GM23338 (cell line): ENCODE measurements at regions not wholly inside any gene's neighbourhood (a gene's known extent, or its start where the extent isn't known, plus 50 kb on each side); places are given as distances from the start of the nearest gene placed in this dataset.

ENCODE experiments used
- ATAC-seq: fragments of 200-7000 bp; cut with Tn5 transposase; 3 replicates; pipeline ENCODE4 v1.9.1; 2020
- DNase-seq: peaks from one replicate; pipeline ENCODE4 v3.0.0-alpha.2; 2015; ENCODE audit warnings: low spot score
- H2AFZ ChIP-seq: fragments of 200-600 bp; sonication (generic); 2 replicates; pipeline ENCODE4 v1.8.0; 2016; ENCODE audit warnings: antibody characterized with exemption, mild to moderate bottlenecking, moderate library complexity
- H3F3A ChIP-seq: fragments of 200-600 bp; sonication (generic); replicated peaks from 2 replicates; pipeline ENCODE4 v1.8.0; 2017; ENCODE audit warnings: antibody characterized with exemption, mixed run types, low read depth
- H3K27ac ChIP-seq: fragments of 200-600 bp; sonication (generic); 2 replicates; pipeline ENCODE4 v1.6.1; 2016; ENCODE audit warnings: low read depth
- H3K27me3 ChIP-seq: fragments of 200-600 bp; sonication (generic); 2 replicates; pipeline ENCODE4 v1.8.0; 2016; ENCODE audit warnings: mild to moderate bottlenecking, mixed run types, moderate library complexity; ENCODE audit not compliant: insufficient read depth
- H3K36me3 ChIP-seq: fragments of 200-600 bp; sonication (generic); 2 replicates; pipeline ENCODE4 v1.8.0; 2016; ENCODE audit warnings: mild to moderate bottlenecking; ENCODE audit not compliant: insufficient read depth
- H3K4me1 ChIP-seq: fragments of 200-600 bp; sonication (generic); 2 replicates; pipeline ENCODE4 v1.8.0; 2016; ENCODE audit warnings: mild to moderate bottlenecking, moderate library complexity; ENCODE audit not compliant: insufficient read depth
- H3K4me2 ChIP-seq: fragments of 200-600 bp; sonication (generic); 2 replicates; pipeline ENCODE4 v1.7.1; 2017; ENCODE audit warnings: mixed run types
- H3K4me3 ChIP-seq: fragments of 200-600 bp; sonication (generic); 2 replicates; pipeline ENCODE4 v1.6.1; 2016; ENCODE audit warnings: mixed run types
- H3K79me2 ChIP-seq: fragments of 200-600 bp; sonication (generic); replicated peaks from 2 replicates; pipeline ENCODE4 v1.8.0; 2017; ENCODE audit warnings: mild to moderate bottlenecking; ENCODE audit not compliant: insufficient read depth
- H3K9me2 ChIP-seq: fragments of 200-600 bp; sonication (generic); 2 replicates; pipeline ENCODE4 v1.8.0; 2017; ENCODE audit not compliant: insufficient read depth
- H4K20me1 ChIP-seq: fragments of 200-600 bp; sonication (generic); replicated peaks from 2 replicates; pipeline ENCODE4 v1.8.0; 2017; ENCODE audit warnings: mild to moderate bottlenecking; ENCODE audit not compliant: insufficient read depth
- H3K27ac Mint-ChIP-seq: 2 replicates; pipeline ENCODE4 v1.8.0; 2020; ENCODE audit warnings: inconsistent platforms, mild to moderate bottlenecking, moderate library complexity, mixed read lengths
- H3K27me3 Mint-ChIP-seq: 3 replicates; pipeline ENCODE4 v1.8.0; 2022; ENCODE audit warnings: low read depth, mild to moderate bottlenecking, moderate library complexity, mixed read lengths, inconsistent platforms; ENCODE audit not compliant: insufficient read depth, poor library complexity
- H3K36me3 Mint-ChIP-seq: 3 replicates; pipeline ENCODE4 v1.8.0; 2021; ENCODE audit warnings: low read depth, mild to moderate bottlenecking, inconsistent platforms, moderate library complexity, mixed read lengths
- H3K4me1 Mint-ChIP-seq: 3 replicates; pipeline ENCODE4 v1.8.0; 2020; ENCODE audit warnings: mild to moderate bottlenecking, inconsistent platforms, mixed read lengths
- H3K4me3 Mint-ChIP-seq: 3 replicates; pipeline ENCODE4 v1.8.0; 2021; ENCODE audit warnings: moderate library complexity, mild to moderate bottlenecking, inconsistent platforms, mixed read lengths
- H3K9me3 Mint-ChIP-seq: 3 replicates; pipeline ENCODE4 v1.8.0; 2020; ENCODE audit warnings: moderate library complexity, mild to moderate bottlenecking, inconsistent platforms, mixed read lengths
- CREB1 ChIP-seq: fragments of 250-450 bp; sonication (Bioruptor Pico); IDR thresholded peaks from 2 replicates; pipeline ENCODE4 v1.5.0; 2020; ENCODE audit warnings: low read depth, mild to moderate bottlenecking, moderate library complexity
- EZH2 ChIP-seq: fragments of 200-600 bp; sonication (generic); IDR thresholded peaks from one replicate; pipeline ENCODE4 v1.8.0; 2017; ENCODE audit warnings: antibody characterized with exemption, mild to moderate bottlenecking, low read depth; ENCODE audit not compliant: unreplicated experiment
- EZH2phosphoT487 ChIP-seq: fragments of 200-600 bp; sonication (generic); IDR thresholded peaks from one replicate; pipeline ENCODE4 v1.8.1; 2018; ENCODE audit warnings: antibody characterized with exemption; ENCODE audit not compliant: unreplicated experiment
- JUNB ChIP-seq: IDR thresholded peaks from one replicate; pipeline ENCODE4 v1.6.1; 2016; ENCODE audit warnings: antibody characterized with exemption; ENCODE audit not compliant: unreplicated experiment
- NANOG ChIP-seq: IDR thresholded peaks from 2 replicates; pipeline ENCODE4 v1.6.1; 2016; ENCODE audit warnings: antibody characterized with exemption, borderline replicate concordance
- POLR2AphosphoS5 ChIP-seq: IDR thresholded peaks from 2 replicates; pipeline ENCODE4 v1.6.1; 2016; ENCODE audit warnings: antibody characterized with exemption, low read depth
- ZNF114 ChIP-seq: fragments of 250-450 bp; sonication (Bioruptor Pico); IDR thresholded peaks from 2 replicates; pipeline ENCODE4 v1.5.0; 2020; ENCODE audit warnings: mild to moderate bottlenecking, moderate library complexity
- ZNF331 ChIP-seq: fragments of 250-450 bp; sonication (Bioruptor Pico); IDR thresholded peaks from 2 replicates; pipeline ENCODE4 v1.5.0; 2020; ENCODE audit warnings: low read depth, mild to moderate bottlenecking, moderate library complexity
- TF ChIP-seq, protein P1 (sequence below): IDR thresholded peaks from 2 replicates; pipeline ENCODE4 v1.6.1; 2016; ENCODE audit warnings: antibody characterized with exemption
- TF ChIP-seq, protein P2 (sequence below): IDR thresholded peaks from one replicate; pipeline ENCODE4 v1.6.1; 2018; ENCODE audit warnings: antibody characterized with exemption; ENCODE audit not compliant: unreplicated experiment
- TF ChIP-seq, protein P3 (sequence below), 2 experiments: fragments of 200-600 bp in 1 of 2; sonication (generic) in 1 of 2; conservative IDR thresholded peaks; 2 replicates each; pipeline versions ENCODE4 v1.5.1 to v1.6.1; 2016 to 2017; ENCODE audit warnings: antibody characterized with exemption in 2 of 2, low read depth in 2 of 2, mild to moderate bottlenecking in 2 of 2, moderate library complexity in 1 of 2
- TF ChIP-seq, protein P4 (sequence below): fragments of 250-450 bp; sonication (Bioruptor Pico); IDR thresholded peaks from 2 replicates; pipeline ENCODE4 v1.5.0; 2020; ENCODE audit warnings: mild to moderate bottlenecking, moderate library complexity

DNA sequence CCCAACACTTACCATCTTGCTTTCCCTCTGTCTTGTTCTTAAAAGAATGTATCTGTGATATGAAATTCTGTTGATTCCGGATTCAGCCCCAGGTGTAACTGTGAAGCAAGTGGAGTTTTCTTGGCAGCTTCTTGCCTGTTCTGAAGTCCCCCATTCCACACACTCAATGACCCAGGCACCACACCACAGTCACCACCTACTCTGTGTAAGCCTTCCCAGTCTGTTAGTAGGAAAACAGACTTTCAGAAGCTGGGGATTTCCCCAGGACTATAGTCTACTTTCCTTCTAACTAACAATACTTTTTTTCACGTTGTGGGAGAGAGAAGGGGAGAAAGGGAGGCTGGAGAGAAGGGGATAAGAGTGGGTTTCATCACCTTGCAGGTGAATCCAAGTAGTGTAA is 299.1 kb upstream of the PROX1 start (continued):
- TF ChIP-seq, protein P1, sequence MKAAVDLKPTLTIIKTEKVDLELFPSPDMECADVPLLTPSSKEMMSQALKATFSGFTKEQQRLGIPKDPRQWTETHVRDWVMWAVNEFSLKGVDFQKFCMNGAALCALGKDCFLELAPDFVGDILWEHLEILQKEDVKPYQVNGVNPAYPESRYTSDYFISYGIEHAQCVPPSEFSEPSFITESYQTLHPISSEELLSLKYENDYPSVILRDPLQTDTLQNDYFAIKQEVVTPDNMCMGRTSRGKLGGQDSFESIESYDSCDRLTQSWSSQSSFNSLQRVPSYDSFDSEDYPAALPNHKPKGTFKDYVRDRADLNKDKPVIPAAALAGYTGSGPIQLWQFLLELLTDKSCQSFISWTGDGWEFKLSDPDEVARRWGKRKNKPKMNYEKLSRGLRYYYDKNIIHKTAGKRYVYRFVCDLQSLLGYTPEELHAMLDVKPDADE = no peak
- TF ChIP-seq JUNB = no peak
- no peak for TF ChIP-seq ZNF331 (CRISPR knock-in tag)
- TF ChIP-seq, protein P2, sequence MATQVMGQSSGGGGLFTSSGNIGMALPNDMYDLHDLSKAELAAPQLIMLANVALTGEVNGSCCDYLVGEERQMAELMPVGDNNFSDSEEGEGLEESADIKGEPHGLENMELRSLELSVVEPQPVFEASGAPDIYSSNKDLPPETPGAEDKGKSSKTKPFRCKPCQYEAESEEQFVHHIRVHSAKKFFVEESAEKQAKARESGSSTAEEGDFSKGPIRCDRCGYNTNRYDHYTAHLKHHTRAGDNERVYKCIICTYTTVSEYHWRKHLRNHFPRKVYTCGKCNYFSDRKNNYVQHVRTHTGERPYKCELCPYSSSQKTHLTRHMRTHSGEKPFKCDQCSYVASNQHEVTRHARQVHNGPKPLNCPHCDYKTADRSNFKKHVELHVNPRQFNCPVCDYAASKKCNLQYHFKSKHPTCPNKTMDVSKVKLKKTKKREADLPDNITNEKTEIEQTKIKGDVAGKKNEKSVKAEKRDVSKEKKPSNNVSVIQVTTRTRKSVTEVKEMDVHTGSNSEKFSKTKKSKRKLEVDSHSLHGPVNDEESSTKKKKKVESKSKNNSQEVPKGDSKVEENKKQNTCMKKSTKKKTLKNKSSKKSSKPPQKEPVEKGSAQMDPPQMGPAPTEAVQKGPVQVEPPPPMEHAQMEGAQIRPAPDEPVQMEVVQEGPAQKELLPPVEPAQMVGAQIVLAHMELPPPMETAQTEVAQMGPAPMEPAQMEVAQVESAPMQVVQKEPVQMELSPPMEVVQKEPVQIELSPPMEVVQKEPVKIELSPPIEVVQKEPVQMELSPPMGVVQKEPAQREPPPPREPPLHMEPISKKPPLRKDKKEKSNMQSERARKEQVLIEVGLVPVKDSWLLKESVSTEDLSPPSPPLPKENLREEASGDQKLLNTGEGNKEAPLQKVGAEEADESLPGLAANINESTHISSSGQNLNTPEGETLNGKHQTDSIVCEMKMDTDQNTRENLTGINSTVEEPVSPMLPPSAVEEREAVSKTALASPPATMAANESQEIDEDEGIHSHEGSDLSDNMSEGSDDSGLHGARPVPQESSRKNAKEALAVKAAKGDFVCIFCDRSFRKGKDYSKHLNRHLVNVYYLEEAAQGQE = no peak
- no peak for TF ChIP-seq NANOG
- no peak for TF ChIP-seq EZH2phosphoT487
- no peak for TF ChIP-seq ZNF114 (CRISPR knock-in tag)

DNA sequence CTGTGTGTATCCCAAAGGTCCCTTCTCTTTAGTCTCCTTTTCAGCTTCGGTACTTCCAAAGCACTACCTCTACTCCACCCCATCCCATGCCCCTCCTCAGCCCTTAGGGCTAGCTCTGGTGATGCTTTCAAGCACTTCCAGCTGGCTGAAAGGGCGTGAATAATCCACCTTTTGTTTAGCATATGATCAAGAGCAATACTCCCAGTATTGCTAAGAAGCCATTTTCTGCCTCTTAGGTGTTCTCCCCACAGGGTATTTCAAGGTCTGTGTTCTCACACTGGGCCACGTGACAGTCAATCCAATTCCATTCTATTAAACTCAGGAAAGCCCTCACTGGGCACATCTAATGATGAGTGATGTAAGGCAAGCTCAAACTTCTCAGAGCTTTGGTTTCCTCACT is 298.5 kb upstream of the PROX1 start:
- no peaks in the 10 kb centered on the region for H3F3A ChIP-seq
- H3K4me2 ChIP-seq = no peak overlapping the region
- no peak overlapping the region for H3K4me3 ChIP-seq
- peaks cover 15% of the 10 kb centered on the region; the same call in 1 of the 2 replicates for H3K9me2 ChIP-seq
- Mint-ChIP-seq H3K27ac (no peak overlapping the region), H3K36me3 (no peaks in the 10 kb centered on the region), H3K4me3 (no peak overlapping the region), H3K4me1 (peaks cover 12% of the 10 kb centered on the region), H3K27me3 (no peaks in the 10 kb centered on the region), H3K9me3 (no peaks in the 10 kb centered on the region)
- H3K4me1 ChIP-seq = no peaks in the 10 kb centered on the region
- no peaks in the 10 kb centered on the region for H3K27me3 ChIP-seq
- no peak for DNase-seq
- H3K79me2 ChIP-seq = no peaks in the 10 kb centered on the region
- no peaks in the 10 kb centered on the region for H4K20me1 ChIP-seq
- H2AFZ ChIP-seq = no peak overlapping the region
- H3K36me3 ChIP-seq = no peaks in the 10 kb centered on the region
- ATAC-seq = no peak
- H3K27ac ChIP-seq = no peak overlapping the region
- TF ChIP-seq ZNF114 (CRISPR knock-in tag) (no peak), EZH2 (no peak), JUNB (no peak), CREB1 (CRISPR knock-in tag) (no peak), POLR2AphosphoS5 (no peak), ZNF331 (CRISPR knock-in tag) (no peak)
- TF ChIP-seq, protein P1 = no peak
- TF ChIP-seq, protein P3, sequence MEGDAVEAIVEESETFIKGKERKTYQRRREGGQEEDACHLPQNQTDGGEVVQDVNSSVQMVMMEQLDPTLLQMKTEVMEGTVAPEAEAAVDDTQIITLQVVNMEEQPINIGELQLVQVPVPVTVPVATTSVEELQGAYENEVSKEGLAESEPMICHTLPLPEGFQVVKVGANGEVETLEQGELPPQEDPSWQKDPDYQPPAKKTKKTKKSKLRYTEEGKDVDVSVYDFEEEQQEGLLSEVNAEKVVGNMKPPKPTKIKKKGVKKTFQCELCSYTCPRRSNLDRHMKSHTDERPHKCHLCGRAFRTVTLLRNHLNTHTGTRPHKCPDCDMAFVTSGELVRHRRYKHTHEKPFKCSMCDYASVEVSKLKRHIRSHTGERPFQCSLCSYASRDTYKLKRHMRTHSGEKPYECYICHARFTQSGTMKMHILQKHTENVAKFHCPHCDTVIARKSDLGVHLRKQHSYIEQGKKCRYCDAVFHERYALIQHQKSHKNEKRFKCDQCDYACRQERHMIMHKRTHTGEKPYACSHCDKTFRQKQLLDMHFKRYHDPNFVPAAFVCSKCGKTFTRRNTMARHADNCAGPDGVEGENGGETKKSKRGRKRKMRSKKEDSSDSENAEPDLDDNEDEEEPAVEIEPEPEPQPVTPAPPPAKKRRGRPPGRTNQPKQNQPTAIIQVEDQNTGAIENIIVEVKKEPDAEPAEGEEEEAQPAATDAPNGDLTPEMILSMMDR (conservative IDR thresholded peaks at IDR 0.05; ENCODE audit: low read depth in 2 of 2) = no peak
- TF ChIP-seq, protein P4, sequence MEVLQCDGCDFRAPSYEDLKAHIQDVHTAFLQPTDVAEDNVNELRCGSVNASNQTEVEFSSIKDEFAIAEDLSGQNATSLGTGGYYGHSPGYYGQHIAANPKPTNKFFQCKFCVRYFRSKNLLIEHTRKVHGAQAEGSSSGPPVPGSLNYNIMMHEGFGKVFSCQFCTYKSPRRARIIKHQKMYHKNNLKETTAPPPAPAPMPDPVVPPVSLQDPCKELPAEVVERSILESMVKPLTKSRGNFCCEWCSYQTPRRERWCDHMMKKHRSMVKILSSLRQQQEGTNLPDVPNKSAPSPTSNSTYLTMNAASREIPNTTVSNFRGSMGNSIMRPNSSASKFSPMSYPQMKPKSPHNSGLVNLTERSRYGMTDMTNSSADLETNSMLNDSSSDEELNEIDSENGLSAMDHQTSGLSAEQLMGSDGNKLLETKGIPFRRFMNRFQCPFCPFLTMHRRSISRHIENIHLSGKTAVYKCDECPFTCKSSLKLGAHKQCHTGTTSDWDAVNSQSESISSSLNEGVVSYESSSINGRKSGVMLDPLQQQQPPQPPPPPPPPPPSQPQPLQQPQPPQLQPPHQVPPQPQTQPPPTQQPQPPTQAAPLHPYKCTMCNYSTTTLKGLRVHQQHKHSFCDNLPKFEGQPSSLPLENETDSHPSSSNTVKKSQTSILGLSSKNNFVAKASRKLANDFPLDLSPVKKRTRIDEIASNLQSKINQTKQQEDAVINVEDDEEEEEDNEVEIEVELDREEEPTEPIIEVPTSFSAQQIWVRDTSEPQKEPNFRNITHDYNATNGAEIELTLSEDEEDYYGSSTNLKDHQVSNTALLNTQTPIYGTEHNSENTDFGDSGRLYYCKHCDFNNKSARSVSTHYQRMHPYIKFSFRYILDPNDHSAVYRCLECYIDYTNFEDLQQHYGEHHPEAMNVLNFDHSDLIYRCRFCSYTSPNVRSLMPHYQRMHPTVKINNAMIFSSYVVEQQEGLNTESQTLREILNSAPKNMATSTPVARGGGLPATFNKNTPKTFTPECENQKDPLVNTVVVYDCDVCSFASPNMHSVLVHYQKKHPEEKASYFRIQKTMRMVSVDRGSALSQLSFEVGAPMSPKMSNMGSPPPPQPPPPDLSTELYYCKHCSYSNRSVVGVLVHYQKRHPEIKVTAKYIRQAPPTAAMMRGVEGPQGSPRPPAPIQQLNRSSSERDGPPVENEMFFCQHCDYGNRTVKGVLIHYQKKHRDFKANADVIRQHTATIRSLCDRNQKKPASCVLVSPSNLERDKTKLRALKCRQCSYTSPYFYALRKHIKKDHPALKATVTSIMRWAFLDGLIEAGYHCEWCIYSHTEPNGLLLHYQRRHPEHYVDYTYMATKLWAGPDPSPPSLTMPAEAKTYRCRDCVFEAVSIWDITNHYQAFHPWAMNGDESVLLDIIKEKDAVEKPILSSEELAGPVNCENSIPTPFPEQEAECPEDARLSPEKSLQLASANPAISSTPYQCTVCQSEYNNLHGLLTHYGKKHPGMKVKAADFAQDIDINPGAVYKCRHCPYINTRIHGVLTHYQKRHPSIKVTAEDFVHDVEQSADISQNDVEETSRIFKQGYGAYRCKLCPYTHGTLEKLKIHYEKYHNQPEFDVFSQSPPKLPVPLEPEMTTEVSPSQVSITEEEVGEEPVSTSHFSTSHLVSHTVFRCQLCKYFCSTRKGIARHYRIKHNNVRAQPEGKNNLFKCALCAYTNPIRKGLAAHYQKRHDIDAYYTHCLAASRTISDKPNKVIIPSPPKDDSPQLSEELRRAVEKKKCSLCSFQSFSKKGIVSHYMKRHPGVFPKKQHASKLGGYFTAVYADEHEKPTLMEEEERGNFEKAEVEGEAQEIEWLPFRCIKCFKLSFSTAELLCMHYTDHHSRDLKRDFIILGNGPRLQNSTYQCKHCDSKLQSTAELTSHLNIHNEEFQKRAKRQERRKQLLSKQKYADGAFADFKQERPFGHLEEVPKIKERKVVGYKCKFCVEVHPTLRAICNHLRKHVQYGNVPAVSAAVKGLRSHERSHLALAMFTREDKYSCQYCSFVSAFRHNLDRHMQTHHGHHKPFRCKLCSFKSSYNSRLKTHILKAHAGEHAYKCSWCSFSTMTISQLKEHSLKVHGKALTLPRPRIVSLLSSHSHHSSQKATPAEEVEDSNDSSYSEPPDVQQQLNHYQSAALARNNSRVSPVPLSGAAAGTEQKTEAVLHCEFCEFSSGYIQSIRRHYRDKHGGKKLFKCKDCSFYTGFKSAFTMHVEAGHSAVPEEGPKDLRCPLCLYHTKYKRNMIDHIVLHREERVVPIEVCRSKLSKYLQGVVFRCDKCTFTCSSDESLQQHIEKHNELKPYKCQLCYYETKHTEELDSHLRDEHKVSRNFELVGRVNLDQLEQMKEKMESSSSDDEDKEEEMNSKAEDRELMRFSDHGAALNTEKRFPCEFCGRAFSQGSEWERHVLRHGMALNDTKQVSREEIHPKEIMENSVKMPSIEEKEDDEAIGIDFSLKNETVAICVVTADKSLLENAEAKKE (CRISPR knock-in tag) = no peak
